Naive thymus-derived CD4-positive, alpha-beta T cell (primary cell): ENCODE measurements at regions not wholly inside any gene's neighbourhood (a gene's known extent, or its start where the extent isn't known, plus 50 kb on each side); places are given as distances from the start of the nearest gene placed in this dataset.

Source experiments
- ATAC-seq: fragments of 150-1000 bp; cut with Tn5 transposase; 2 replicates; pipeline ENCODE4 v1.10.0; 2021; ENCODE audit warnings: mild to moderate bottlenecking, moderate library complexity
- CTCF ChIA-PET: fragments of 350-600 bp; sonication (Branson Sonifier 250); formaldehyde crosslinking; loops from one replicate; lab custom pipeline; 2021; ENCODE audit warnings: antibody characterized with exemption; lab: Charles Lee
- POLR2A ChIA-PET: fragments of 350-600 bp; sonication (Branson Sonifier 250); formaldehyde crosslinking; loops from one replicate; lab custom pipeline; 2021; ENCODE audit warnings: antibody characterized with exemption, inconsistent platforms; lab: Charles Lee
- DNase-seq, 9 donors: peaks; one replicate each; pipeline versions ENCODE4 v3.0.0 to v3.0.0-alpha.2; 2020 to 2022; ENCODE audit warnings: mixed read lengths in 1 of 9
- H3K27ac ChIP-seq: one replicate; pipeline ENCODE4 v1.7.0; 2013; ENCODE audit warnings: mild to moderate bottlenecking, low read depth, low read length, moderate library complexity
- H3K27me3 ChIP-seq, 2 donors: one replicate each; pipeline ENCODE4 v1.7.0; 2013; ENCODE audit warnings: low read length in 2 of 2, mild to moderate bottlenecking in 2 of 2, moderate library complexity in 2 of 2; ENCODE audit not compliant: control insufficient read depth in 2 of 2, insufficient read depth in 2 of 2
- H3K36me3 ChIP-seq, 3 experiments: 1 replicate in 2 of 3; 2 replicates in 1 of 3; pipeline ENCODE4 v1.7.0; 2013; ENCODE audit warnings: low read length in 3 of 3, mild to moderate bottlenecking in 3 of 3, moderate library complexity in 1 of 3; ENCODE audit not compliant: insufficient read depth in 3 of 3, control insufficient read depth in 2 of 3
- H3K4me1 ChIP-seq, 2 donors: one replicate each; pipeline ENCODE4 v1.7.0; 2013; ENCODE audit warnings: low read length in 2 of 2, mild to moderate bottlenecking in 2 of 2, moderate library complexity in 1 of 2; ENCODE audit not compliant: control insufficient read depth in 2 of 2, insufficient read depth in 2 of 2
- H3K4me3 ChIP-seq: 2 replicates; pipeline ENCODE4 v1.7.0; 2013; ENCODE audit warnings: mild to moderate bottlenecking, low read length
- H3K9me3 ChIP-seq, 3 experiments: 1 replicate in 2 of 3; 2 replicates in 1 of 3; pipeline ENCODE4 v1.7.0; 2013; ENCODE audit warnings: low read length in 3 of 3; ENCODE audit not compliant: control insufficient read depth in 2 of 3
- H3K27ac Mint-ChIP-seq, 9 donors: one replicate each; pipeline ENCODE4 v1.8.0; 2020 to 2022; ENCODE audit warnings: mixed read lengths in 9 of 9, mild to moderate bottlenecking in 8 of 9, moderate library complexity in 5 of 9, inconsistent platforms in 2 of 9
- H3K27me3 Mint-ChIP-seq, 5 donors: one replicate each; pipeline ENCODE4 v1.8.0; 2021 to 2022; ENCODE audit warnings: mixed read lengths in 5 of 5, mild to moderate bottlenecking in 1 of 5
- H3K36me3 Mint-ChIP-seq, 5 donors: one replicate each; pipeline ENCODE4 v1.8.0; 2020 to 2022; ENCODE audit warnings: mixed read lengths in 5 of 5, mild to moderate bottlenecking in 3 of 5, inconsistent platforms in 1 of 5
- H3K4me1 Mint-ChIP-seq, 7 donors: one replicate each; pipeline ENCODE4 v1.8.0; 2020 to 2022; ENCODE audit warnings: mixed read lengths in 7 of 7, mild to moderate bottlenecking in 3 of 7, inconsistent platforms in 1 of 7
- H3K4me3 Mint-ChIP-seq, 10 donors: one replicate each; pipeline ENCODE4 v1.8.0; 2020 to 2022; ENCODE audit warnings: mild to moderate bottlenecking in 10 of 10, mixed read lengths in 10 of 10, moderate library complexity in 6 of 10, inconsistent platforms in 2 of 10
- H3K9me3 Mint-ChIP-seq, 11 donors: one replicate each; pipeline ENCODE4 v1.8.0; 2020 to 2022; ENCODE audit warnings: mixed read lengths in 11 of 11, mild to moderate bottlenecking in 4 of 11, inconsistent platforms in 1 of 11, moderate library complexity in 1 of 11
- intact Hi-C, 2 donors: fragments of 100-400 bp; cut with micrococcal nuclease; formaldehyde crosslinking; loops; one replicate each; pipeline ENCODE4 v1.15.1; 2023

GRCh38 chr6:81413306-81413705, 339.2 kb downstream of the TENT5A start:
- ChIA-PET CTCF (no interaction called here), POLR2A (interaction anchor here (0.6 kb wide), 1 partner anchor 70 kb away, joined by 4 read pairs; no protein-coding TSS in a partner anchor)
- no peaks in the 10 kb centered on the region for H3K9me3 ChIP-seq
- Mint-ChIP-seq H3K27ac (no peak overlapping the region), H3K27me3 (no peaks in the 10 kb centered on the region), H3K36me3 (no peaks in the 10 kb centered on the region), H3K4me1 (no peaks in the 10 kb centered on the region), H3K4me3 (no peak overlapping the region), H3K9me3 (peaks cover 0 to 7% (median 0%) of the 10 kb centered on the region in 11 donors)
- ATAC-seq (no peak), DNase-seq (no peak)
- H3K27me3 ChIP-seq, result no peaks in the 10 kb centered on the region
- intact Hi-C loops, result no loop called here
- no peaks in the 10 kb centered on the region for H3K36me3 ChIP-seq
- no peak overlapping the region for H3K27ac ChIP-seq
- no peak overlapping the region for H3K4me3 ChIP-seq
- H3K4me1 ChIP-seq, result no peaks in the 10 kb centered on the region

- Mint-ChIP-seq H3K4me3 (no peak overlapping the region), H3K27me3 (peaks cover 0 to 5% (median 0%) of the 10 kb centered on the region in 5 donors), H3K36me3 (no peaks in the 10 kb centered on the region), H3K9me3 (peaks cover 0 to 6% (median 3%) of the 10 kb centered on the region in 11 donors), H3K27ac (no peak overlapping the region), H3K4me1 (no peaks in the 10 kb centered on the region)
- H3K4me1 ChIP-seq, result no peaks in the 10 kb centered on the region
- H3K4me3 ChIP-seq, result no peak overlapping the region
- ATAC-seq (no peak), DNase-seq (no peak)
- ChIA-PET POLR2A (no interaction called here), CTCF (no interaction called here)
- H3K9me3 ChIP-seq, result no peaks in the 10 kb centered on the region
- intact Hi-C loops, result no loop called here
- no peaks in the 10 kb centered on the region for H3K27me3 ChIP-seq
- no peaks in the 10 kb centered on the region for H3K36me3 ChIP-seq
- H3K27ac ChIP-seq, result no peak overlapping the region
These were observed 350.4 kb downstream of the TENT5A start for GRCh38 chr6:81401970-81402690.

- intact Hi-C loops, result no loop called here
- no peak overlapping the region for H3K4me3 ChIP-seq
- POLR2A ChIA-PET, result no interaction called here
- H3K27ac ChIP-seq, result no peak overlapping the region
- H3K27ac Mint-ChIP-seq, result no peak overlapping the region
- no peaks in the 10 kb centered on the region for H3K36me3 ChIP-seq
- peaks cover 2 to 20% (median 5%) of the 10 kb centered on the region in 11 donors for H3K9me3 Mint-ChIP-seq
- no peak overlapping the region for H3K4me3 Mint-ChIP-seq
- H3K36me3 Mint-ChIP-seq, result peaks cover 0 to 1% (median 0%) of the 10 kb centered on the region in 5 donors
- no peaks in the 10 kb centered on the region for H3K4me1 Mint-ChIP-seq
- ATAC-seq, result no peak
- peaks cover 0 to 7% (median 0%) of the 10 kb centered on the region in 3 experiments for H3K9me3 ChIP-seq
- no peaks in the 10 kb centered on the region for H3K4me1 ChIP-seq
- no peak for DNase-seq
- CTCF ChIA-PET, result no interaction called here
- H3K27me3 ChIP-seq, result no peaks in the 10 kb centered on the region
- peaks cover 0 to 7% (median 0%) of the 10 kb centered on the region in 5 donors for H3K27me3 Mint-ChIP-seq
These were observed 355.6 kb downstream of the TENT5A start for GRCh38 chr6:81396916-81397315.

GRCh38 chr6:81387163-81387562, 365.3 kb downstream of the TENT5A start:
- intact Hi-C loops, result no loop called here
- Histone ChIP-seq H3K9me3 (peaks cover 0 to 2% (median 0%) of the 10 kb centered on the region in 3 experiments), H3K27me3 (no peaks in the 10 kb centered on the region), H3K4me1 (no peaks in the 10 kb centered on the region), H3K36me3 (no peaks in the 10 kb centered on the region), H3K27ac (no peak overlapping the region), H3K4me3 (no peak overlapping the region)
- no peak for ATAC-seq
- Mint-ChIP-seq H3K27ac (no peak overlapping the region), H3K4me3 (no peak overlapping the region), H3K4me1 (no peaks in the 10 kb centered on the region), H3K9me3 (peaks cover 0 to 16% (median 8%) of the 10 kb centered on the region in 11 donors), H3K27me3 (no peaks in the 10 kb centered on the region), H3K36me3 (peaks cover 0 to 5% (median 0%) of the 10 kb centered on the region in 5 donors)
- POLR2A ChIA-PET, result no interaction called here
- CTCF ChIA-PET, result no interaction called here
- DNase-seq, result no peak

- H3K27ac ChIP-seq, result no peak overlapping the region
- no peak overlapping the region for H3K27ac Mint-ChIP-seq
These were observed 367.6 kb downstream of the TENT5A start for GRCh38 chr6:81384921-81385320.

GRCh38 chr6:81383472-81383871, 369.0 kb downstream of the TENT5A start:
- intact Hi-C loops, result no loop called here
- ChIA-PET CTCF (no interaction called here), POLR2A (no interaction called here)
- no peak for ATAC-seq
- Mint-ChIP-seq H3K27me3 (no peaks in the 10 kb centered on the region), H3K4me1 (no peaks in the 10 kb centered on the region), H3K4me3 (no peak overlapping the region), H3K27ac (no peak overlapping the region), H3K36me3 (no peaks in the 10 kb centered on the region), H3K9me3 (peaks cover 0 to 10% (median 5%) of the 10 kb centered on the region in 11 donors)
- H3K9me3 ChIP-seq, result no peaks in the 10 kb centered on the region
- H3K27me3 ChIP-seq, result no peaks in the 10 kb centered on the region
- DNase-seq, result no peak
- H3K4me3 ChIP-seq, result no peak overlapping the region
- H3K36me3 ChIP-seq, result no peaks in the 10 kb centered on the region
- H3K27ac ChIP-seq, result no peak overlapping the region
- no peaks in the 10 kb centered on the region for H3K4me1 ChIP-seq

More at GRCh38 chr6:81384921-81385320, 367.6 kb downstream of the TENT5A start:
- ChIA-PET CTCF (no interaction called here), POLR2A (interaction anchor here (0.6 kb wide), 1 partner anchor 31 kb away, joined by 4 read pairs; no protein-coding TSS in a partner anchor)
- H3K27me3 Mint-ChIP-seq, result no peaks in the 10 kb centered on the region
- no peak for ATAC-seq
- no peaks in the 10 kb centered on the region for H3K4me1 Mint-ChIP-seq
- H3K9me3 Mint-ChIP-seq, result peaks cover 0 to 8% (median 5%) of the 10 kb centered on the region in 11 donors
- Histone ChIP-seq H3K27me3 (no peaks in the 10 kb centered on the region), H3K36me3 (no peaks in the 10 kb centered on the region), H3K4me1 (no peaks in the 10 kb centered on the region), H3K4me3 (no peak overlapping the region), H3K9me3 (no peaks in the 10 kb centered on the region)
- H3K36me3 Mint-ChIP-seq, result no peaks in the 10 kb centered on the region
- no peak overlapping the region for H3K4me3 Mint-ChIP-seq
- intact Hi-C loops, result no loop called here
- DNase-seq, result no peak

GRCh38 chr6:81382852-81383251, 369.6 kb downstream of the TENT5A start:
- POLR2A ChIA-PET, result no interaction called here
- Mint-ChIP-seq H3K4me3 (no peak overlapping the region), H3K9me3 (peaks cover 0 to 10% (median 5%) of the 10 kb centered on the region in 11 donors), H3K36me3 (no peaks in the 10 kb centered on the region), H3K27ac (no peak overlapping the region), H3K4me1 (no peaks in the 10 kb centered on the region), H3K27me3 (no peaks in the 10 kb centered on the region)
- intact Hi-C loops, result no loop called here
- H3K4me1 ChIP-seq, result no peaks in the 10 kb centered on the region
- H3K27ac ChIP-seq, result no peak overlapping the region
- no peaks in the 10 kb centered on the region for H3K27me3 ChIP-seq
- no peaks in the 10 kb centered on the region for H3K36me3 ChIP-seq
- ATAC-seq, result no peak
- CTCF ChIA-PET, result no interaction called here
- H3K4me3 ChIP-seq, result no peak overlapping the region
- H3K9me3 ChIP-seq, result no peaks in the 10 kb centered on the region
- DNase-seq, result no peak
